Spleen (tissue), 7 donors: ENCODE measurements at regions not wholly inside any gene's neighbourhood (a gene's known extent, or its start where the extent isn't known, plus 50 kb on each side); places are given as distances from the start of the nearest gene placed in this dataset.

ENCODE experiments used
- POLR2A ChIP-seq, 3 donors: fragments of 450-650 bp; IDR thresholded peaks; one replicate each; pipeline ENCODE4 v1.5.1; 2017; ENCODE audit warnings: antibody characterized with exemption in 3 of 3, mild to moderate bottlenecking in 1 of 3
- TF ChIP-seq, protein P1 (sequence below), 11 experiments: fragments of 200-600 bp in 7 of 11; fragments of 450-650 bp in 4 of 11; sonication (generic) in 4 of 11; IDR thresholded peaks in 8 of 11; conservative IDR thresholded peaks in 3 of 11; 1 replicate in 7 of 11; 2 replicates in 4 of 11; pipeline versions ENCODE4 v1.4.0 to v1.8.0; 2016 to 2021; ENCODE audit warnings: antibody characterized with exemption in 11 of 11, inconsistent platforms in 4 of 11, mild to moderate bottlenecking in 1 of 11
- donor health status: DM: no; HTN: no; CAD: no; lungs with moderate emphysema.
- donor health status: DM: no; HTN: no; CAD: no.
- donor health status: DM: no; HTN: no; CAD: no.

DNA sequence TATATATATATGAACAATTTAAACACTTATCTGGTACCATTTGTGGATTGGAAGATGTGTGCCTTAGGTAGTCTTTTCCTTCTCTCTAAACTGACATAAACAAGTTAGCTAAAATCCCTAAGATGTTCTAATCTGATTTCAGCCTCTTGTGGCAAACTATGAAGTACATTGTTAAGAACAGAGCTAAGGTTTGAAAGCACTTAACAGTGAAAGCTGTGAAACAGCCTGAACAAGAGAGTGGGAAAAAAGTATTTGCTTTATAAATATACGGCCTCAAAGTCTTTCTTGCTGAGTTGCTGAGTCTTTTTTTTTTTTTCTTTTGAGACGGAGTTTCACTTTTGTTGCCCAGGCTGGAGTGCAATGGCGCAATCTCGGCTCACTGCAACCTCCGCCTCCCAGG, 53.7 kb upstream of the PELI2 start:
- no peak for TF ChIP-seq POLR2A (IDR thresholded peaks at IDR 0.05)
- TF ChIP-seq, protein P1, sequence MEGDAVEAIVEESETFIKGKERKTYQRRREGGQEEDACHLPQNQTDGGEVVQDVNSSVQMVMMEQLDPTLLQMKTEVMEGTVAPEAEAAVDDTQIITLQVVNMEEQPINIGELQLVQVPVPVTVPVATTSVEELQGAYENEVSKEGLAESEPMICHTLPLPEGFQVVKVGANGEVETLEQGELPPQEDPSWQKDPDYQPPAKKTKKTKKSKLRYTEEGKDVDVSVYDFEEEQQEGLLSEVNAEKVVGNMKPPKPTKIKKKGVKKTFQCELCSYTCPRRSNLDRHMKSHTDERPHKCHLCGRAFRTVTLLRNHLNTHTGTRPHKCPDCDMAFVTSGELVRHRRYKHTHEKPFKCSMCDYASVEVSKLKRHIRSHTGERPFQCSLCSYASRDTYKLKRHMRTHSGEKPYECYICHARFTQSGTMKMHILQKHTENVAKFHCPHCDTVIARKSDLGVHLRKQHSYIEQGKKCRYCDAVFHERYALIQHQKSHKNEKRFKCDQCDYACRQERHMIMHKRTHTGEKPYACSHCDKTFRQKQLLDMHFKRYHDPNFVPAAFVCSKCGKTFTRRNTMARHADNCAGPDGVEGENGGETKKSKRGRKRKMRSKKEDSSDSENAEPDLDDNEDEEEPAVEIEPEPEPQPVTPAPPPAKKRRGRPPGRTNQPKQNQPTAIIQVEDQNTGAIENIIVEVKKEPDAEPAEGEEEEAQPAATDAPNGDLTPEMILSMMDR (IDR thresholded peaks at IDR 0.05 in 8 of 11, conservative IDR thresholded peaks at IDR 0.05 in 3 of 11) = no peak
